ENCODE measurements at regions not wholly inside any gene's neighbourhood (a gene's known extent, or its start where the extent isn't known, plus 50 kb on each side); places are given as distances from the start of the nearest gene placed in this dataset.

DNA sequence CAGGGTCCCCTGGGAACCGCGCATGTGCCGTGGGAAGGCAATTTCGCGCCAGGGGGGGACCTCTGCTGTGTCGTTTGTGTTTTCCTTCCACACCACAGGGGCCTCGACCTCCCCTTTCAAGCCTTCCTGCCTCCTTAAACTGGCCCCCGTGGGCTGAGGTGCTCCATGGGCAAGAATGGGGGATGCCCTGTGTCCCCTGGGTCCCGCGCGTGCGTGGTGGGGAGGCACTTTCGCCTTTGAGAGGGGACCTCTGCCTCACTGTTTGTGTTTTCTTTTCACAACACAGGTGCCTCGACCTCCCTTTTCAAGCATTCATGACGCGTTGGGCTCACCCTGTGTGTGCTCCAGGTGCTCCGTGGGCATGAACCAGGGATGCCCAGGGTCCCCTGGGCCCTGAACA, 348.8 kb downstream of the ALG10 start:
- DNase-seq: no peak

DNA sequence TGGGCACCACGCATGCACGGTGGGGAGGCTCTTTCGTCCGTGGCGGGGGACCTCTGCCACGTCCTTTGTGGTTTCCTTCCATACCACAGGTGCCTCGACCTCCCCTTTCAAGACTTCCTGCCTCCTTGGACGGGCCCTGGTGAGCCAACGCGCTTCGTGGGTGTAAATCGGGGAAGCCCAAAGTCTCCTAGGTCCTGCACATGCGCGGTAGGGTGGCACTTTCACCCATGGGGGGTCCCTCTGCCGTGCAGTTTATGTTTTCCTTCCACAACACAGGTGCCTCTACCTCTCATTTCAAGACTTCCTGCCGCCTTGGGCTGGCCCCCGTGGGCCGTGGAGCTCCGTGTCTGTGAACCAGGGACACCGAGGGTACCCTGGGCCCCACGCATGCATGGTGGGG, 349.7 kb downstream of the ALG10 start:
- DNase-seq: no peak

DNA sequence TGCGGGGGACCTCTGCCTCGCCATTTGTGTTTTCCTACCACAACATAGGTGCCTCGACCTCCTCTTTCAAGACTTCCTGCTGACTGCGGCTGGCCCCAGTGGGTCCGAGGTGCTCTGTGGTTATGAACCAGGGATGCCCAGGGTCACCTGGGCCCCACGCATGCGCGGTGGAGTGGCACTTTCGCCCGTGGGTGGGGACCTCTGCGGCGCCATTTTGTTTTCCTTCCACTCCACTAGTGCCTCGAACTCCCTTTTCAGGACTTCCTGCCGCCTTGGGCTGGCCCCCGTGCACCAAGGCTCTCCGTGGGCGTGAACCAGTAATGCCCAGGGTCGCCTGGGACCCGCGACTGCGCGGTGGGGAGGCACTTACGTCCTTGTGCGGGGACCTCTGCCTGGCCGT, 351.6 kb downstream of the ALG10 start:
- no peak for DNase-seq

DNA sequence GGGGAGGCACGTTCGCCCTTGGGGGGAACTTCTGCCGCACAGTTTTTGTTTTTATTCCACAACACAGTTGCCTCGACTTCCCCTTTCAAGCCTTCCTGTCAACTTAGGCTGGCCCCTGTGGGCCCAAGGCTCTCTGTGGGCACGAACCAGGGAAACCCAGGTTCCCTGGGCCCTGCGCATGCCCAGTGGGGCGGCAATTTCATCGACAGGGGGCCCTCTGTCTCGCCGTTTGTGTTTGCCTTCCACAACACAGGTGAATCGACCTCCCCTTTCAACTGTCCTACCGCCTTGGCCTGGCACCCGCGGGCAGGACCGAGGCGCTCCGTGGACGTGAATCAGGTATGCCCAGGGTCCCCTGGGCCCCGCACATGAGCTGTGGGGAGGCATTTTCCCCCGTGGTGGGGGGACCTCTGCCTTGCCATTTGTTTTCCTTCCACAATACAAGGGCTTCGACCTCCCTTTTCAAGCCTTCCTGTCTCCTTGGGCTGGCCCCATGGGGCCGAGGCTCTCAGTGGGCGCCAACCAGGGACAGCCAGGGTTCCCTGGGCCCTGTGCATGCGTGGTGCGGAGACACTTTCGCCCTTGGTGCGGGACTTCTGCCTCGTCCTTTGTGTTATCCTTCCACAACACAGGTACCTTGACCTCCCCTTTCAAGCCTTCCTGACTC, 354.0 kb downstream of the ALG10 start:
- DNase-seq: no peak

DNA sequence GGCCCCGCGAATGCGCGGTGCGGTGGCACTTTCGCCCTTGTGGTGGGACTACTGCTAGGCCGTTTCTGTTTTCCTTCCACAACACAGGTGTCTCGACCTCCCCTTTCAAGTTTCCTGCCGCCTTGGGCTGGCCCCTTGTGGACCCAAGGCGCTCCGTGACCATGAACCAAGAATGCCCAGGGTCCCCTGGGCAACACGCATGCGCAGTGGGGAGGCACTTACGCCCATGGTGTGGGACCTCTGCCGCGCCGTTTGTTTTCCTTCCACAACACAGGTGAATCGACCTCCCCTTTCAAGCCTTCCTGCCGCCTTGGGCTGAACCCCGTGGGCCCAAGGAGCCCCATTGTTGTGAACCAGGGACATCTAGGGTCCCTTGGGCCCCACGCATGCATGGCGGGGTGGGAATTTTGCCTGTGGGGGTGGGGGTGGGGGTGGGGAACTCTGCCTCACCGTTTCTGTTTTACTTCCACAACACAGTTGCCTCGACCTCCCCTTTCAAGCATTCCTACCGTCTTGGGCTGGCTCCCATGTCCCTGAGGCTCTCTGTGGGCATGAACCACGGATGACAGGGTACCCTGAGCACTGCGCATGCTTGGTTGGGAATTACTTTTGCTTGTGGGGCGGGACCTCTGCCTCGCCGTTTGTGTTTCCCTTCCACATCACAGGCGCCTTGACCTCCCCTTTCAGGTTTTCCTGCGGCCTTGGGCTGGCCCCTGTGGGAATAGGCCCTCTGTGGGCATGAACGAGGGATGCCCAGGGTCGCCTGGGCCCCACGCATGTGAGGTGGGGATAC, 355.1 kb downstream of the ALG10 start:
- DNase-seq: no peak

DNA sequence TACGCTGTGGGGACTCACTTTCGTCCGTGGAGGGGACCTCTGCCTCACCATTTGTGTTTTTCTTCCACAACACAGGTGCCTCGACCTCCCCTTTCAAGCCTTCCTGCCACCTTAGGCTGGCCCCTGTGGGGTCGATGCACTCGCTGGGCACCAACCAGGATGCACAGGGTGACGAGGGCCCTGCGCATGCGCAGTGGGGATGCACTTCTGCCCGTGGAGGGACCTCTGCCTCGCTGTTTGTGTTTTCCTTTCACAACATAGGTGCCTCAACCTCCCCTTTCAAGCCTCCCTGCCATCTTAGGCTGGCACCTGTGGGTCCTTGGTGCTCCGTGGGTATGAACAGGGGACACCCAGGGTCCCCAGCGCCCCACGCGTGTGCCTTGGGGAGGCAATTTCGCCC, 356.8 kb downstream of the ALG10 start:
- DNase-seq: no peak

DNA sequence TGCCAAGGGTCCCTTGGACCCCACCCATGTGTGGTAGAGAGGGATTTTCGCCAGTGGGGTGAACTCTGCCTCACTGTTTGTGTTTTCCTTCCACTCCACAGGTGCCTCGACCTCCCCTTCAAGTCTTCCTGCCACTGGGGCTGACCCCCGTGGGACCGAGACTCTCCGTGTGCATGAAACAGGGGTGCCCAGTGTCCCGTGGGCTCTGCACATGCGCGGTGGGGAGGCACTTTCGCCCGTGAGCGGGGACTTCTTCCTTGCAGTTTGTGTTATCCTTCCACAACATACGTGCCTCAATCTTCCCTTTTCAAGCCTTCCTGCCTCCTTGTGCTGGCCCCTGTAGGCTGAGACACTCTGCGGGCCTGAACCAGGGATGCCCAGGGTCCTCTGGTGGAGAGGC, 362.4 kb downstream of the ALG10 start:
- no peak for DNase-seq

DNA sequence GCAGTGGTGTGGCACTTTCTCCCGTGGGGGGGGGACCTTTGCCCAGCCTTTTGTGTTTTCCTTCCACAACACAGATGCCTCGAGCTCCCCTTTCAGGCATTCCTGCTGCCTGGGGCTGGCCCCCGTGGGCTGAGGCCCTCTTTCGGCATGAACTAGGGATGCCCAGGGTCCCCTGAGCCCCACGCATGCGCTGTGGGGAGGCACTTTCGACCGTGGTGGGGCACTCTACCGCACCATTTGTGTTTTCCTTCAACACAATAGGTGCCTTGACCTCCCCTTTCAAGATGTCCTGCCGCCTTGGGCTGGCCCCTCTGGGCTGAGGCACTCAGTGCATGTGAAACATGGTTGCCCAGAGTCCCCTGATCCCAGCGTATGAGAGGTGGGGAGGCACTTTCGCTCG, 363.7 kb downstream of the ALG10 start:
- DNase-seq: no peak

DNA sequence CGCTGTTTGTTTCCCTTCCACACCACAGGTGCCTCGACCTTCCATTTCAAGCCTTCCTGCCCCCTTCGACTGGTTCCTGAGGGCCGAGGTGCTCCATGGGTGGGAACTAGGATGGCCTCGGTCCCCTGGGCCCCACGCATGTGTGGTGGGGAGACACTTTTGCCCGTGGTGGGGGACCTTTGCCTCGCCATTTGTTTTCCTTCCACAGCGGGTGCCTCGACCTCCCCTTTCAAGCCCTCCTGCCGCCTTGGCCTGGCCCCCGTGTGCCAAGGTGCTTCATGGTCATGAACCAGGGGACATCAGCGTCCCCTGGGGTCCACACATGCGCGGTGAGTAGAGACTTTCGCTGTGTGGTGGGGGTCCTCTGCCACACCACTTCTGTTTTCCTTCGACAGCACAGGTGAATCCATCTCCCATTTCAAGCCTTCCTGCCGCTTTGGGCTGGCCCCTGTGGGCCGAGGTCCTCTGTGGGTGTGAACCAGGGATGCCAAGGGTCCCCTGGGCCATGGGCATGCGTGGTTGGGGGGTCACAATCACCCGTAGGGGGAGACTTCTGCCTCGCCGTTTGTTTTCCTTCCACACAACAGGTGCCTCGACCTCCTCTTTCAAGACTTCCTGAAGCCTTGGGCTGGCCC, 364.4 kb downstream of the ALG10 start:
- no peak for DNase-seq

DNA sequence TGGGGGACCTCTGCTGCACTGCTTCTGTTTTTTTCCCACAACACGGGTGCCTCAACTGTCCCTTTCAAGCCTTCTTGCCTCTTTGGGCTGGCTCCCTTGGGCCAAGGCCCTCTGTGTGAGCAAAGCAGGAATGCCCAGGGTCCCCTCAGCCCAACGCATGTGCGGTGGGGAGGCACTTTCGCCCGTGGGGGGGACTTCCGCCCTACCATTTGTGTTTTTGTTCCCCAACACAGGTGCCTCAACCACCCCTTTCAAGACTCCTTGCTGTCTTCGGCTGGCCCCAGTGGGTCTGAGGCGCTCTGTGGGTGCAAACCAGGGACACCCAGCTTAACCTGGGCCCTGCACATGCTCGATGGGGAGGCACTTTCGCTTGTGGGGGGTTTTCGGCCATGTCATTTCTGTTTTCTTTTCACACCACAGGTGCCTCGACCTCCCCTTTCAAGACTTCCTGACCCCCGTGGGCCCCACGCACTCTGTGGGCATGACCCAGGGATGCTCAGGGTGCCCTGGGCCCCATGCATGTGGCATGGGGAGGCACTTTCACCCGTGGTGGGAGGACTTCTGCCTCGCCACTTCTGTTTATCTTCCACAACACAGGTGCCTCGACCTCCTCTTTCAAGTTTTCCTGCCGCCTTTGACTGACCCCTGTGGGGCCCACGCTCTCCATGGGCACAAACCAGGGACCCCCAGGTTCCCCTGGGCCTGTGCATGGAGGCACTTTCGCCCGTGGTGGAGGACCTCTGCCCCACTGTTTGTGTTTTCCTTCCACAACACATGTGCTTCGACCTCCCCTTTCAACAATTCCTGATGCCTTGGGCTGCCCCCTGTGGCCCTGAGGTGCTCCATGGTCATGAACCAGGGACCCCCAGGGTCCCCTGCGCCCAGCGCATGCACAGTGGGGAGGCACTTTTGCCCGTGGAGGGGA, 365.7 kb downstream of the ALG10 start:
- DNase-seq: no peak

DNA sequence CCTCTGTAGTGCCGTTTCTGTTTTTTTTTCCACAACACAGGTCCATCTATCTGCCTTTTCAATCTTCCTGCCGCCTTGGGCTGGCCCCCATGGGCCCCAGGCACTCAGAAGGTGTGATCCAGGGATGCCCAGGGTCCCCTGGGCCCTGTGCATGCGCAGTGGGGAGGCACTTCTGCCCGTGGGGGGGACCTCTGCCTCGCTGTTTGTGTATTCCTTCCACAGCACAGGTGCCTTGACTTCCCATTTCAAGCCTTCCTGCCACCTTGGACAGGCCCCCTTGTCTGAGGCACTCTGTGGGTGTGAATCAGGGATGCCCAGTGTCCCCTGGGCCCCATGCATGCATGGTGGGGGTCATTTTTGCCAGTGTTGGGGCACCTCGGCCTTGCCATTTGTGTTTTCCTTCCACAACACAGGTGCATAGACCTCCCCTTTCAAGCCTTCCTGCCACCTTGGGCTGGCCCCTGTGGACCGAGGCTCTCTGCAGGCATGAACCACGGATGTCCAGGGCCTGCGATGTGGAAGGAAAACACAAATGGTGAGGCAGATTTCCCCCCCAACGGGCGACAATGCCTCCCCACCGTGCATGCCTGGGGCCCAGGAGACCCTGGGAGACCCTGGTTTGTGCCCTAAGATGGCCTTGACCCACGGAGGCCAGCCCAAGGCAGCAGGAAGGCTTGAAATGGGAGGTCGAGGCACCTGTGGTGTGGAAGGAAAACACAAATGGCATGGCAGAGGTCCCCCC, 366.5 kb downstream of the ALG10 start:
- DNase-seq: no peak

DNA sequence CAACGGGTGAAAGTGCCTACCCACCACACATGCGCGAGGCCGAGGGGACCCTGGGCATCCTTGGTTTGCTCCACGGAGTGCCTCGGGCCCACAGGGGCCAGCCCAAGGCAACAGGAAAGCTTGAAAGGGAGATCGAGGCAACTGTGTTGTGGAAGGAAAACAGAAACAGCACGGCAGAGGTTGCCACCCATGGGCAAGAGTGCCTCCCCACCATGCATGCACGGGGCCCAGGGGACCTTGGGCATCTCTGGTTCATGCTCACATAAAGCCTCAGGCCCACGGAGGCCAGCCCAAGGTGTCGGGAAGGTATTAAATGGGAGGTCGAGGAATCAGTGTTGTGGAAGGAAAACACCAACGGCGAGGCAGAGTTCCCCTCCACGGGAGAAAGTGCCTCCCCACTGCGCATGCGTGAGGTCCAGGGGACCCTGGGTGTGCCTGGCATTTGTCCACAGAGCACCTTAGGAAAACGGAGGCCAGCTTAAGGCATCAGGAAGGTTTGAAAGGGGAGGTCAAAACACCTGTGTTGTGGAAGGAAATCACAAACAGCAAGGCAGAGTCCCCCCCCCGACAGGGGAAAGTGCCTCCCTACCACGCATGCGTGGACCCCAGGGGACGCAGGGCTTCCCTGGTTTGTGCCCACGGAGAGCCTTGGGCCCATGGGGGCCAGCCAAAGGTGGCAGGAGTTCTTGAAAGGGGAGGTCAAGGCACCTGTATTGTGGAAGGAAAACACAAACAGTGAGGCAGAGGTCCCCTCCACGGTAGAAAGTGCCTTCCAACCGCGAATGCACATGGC, 367.3 kb downstream of the ALG10 start:
- no peak for DNase-seq

DNA sequence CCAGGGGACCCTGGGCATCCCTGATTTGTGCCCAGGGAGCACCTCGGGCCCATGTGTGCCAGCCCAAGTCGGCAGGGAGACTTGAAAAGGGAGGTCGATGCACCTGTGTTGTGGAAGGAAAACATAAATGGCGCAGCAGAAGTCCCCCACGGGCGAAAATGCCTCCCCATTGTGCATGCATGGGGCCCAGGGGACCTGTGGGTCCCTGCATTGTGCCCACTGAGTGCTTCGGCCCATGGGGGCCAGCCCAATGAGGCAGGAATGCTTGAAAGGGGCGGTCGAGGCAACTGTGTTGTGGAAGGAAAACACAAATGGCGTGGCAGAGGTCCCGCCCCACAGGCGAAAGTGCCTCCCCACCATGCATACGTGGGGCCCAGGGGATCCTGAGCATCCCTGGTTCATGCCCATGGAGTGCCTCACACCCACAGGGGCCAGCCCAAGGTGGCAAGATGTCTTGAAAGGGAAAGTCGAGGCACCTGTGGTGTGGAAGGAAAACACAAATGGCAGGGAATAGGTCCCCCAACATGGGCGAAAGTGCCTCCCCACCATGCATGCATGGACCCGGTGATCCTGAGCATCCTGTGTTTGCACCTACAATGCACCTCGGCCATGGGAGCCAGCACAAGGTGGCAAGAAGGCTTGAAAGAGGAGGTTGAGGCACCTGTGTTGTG, 368.0 kb downstream of the ALG10 start:
- no peak for DNase-seq

DNA sequence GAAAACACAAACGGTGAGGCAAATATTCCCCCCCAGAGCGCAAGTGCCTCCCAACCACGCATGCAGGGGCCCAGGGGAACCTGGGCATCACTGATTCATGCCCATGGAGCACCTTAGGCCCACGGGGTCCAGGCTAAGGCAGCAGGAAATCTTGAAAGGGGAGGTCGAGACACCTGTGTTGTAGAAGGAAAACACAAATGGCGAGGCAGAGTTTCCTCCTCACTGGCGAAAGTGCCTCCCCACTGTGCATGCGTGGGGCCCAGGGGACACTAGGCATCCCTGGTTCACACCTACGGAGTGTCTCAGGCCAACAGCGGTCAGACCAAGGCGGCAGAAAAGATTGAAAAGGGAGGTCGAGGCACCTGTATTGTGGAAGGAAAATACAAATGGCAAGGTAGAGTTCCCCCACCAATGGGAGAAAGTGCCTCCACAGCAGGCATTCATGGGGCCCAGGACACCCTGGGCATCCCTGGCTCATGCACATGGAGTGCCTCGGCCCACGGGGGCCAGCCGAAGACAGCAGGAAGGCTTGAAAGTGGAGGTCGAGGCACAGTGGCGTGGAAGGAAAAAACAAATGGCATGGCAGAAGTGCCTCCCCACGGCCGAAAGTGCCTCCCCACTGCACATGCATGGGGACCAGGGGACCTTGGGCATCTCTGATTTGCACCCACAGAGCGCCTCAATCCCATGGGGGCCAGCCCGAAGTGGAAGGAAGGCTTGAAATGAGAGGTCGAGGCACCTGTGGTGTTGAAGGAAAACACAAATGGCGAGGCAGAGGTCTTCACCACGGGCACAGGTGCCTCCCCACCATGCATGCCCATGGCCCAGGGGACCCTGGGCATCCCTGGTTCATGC, 368.8 kb downstream of the ALG10 start:
- no peak for DNase-seq

DNA sequence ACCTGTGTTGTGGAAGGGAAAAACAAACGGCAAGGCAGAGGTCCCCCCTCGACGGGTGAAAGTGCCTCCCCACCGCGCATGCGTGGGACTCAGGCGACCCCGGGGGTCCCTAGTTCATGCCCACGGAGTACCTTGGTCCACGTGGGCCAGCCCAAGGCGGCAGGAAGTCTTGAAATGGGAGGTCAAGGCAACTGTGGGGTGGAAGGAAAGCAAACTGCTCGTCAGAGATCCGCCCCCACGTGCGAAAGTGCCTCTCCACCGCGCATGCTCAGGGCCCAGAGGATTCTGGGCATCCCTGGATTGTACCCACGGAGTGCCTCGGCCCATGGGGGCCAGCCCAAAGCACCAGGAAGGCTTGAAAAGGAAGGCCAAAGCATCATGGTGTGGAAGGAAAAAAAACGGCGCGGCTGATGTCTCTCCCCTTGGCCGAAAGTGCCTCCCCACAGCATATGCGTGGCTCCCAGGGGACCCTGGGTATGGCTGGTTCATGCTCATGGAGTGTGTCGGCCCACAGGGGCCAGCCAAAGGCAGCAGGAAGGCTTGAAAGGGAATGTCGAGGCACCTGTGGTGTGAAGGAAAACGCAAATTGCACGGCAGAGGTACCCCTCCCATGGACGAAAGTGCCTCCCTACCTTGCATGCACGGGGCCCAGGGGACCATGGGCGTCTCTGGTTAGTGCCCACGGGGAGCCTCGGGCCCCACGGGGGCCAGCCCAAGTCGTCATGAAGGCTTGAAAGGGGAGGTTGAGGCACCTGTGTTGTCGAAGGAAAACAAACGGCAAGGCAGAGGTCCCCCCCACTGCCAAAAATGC, 369.7 kb downstream of the ALG10 start:
- no peak for DNase-seq

DNA sequence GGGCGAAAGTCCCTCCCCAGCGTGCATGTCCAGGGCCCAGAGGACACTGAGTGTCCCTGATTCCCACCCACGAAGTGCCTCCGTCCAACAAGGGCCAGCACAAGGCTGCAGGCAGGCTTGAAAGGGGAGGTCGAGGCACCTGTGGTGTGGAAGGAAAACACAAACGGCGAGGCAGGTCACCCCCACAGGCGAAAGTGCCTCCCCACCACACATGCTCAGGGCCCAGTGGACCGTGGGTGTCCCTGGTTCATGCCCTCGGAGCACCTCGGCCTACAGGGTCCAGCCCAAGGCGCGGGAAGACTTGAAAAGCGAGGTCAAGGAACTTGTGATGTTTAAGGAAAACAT, 370.4 kb downstream of the ALG10 start:
- no peak for DNase-seq

DNA sequence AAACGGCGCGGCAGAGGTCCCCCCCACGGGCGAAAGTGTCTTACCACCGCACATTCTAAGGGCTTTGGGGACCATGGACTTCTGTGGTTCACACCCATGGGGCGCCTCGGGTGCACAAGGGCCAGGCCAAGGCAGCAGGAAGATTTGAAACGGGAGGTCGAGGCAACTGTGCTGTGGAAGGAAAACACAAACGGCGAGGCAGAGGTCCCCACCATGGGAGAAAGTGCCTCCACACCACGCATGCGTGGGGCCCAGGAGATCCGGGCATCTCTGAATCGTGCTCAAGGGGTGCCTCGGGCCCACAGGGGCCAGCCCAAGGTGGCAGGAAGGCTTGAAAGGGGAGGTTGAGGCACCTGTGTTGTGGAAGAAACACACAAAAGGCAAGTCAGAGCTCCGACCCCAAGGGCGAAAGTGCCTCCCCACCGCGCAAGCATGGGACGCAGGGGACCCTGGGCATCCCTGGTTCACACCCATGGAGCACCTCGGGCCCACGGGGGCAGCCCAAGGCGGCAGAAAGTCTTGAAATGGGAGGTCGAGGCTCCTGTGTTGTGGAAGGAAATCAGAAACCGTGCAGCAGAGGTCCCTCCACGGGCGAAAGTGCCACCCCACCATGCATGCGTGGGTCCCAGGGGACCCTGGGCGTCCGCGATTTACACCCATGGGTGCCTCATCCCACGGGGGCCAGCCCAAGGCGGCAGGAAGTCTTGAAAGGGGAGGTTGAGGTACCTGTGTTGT, 371.0 kb downstream of the ALG10 start:
- no peak for DNase-seq
